HK-2 (cell line): ENCODE measurements at regions not wholly inside any gene's neighbourhood (a gene's known extent, or its start where the extent isn't known, plus 50 kb on each side); places are given as distances from the start of the nearest gene placed in this dataset.

ENCODE experiments used
- DNase-seq: peaks from one replicate; pipeline ENCODE4 v3.0.0-alpha.2; 2018; ENCODE audit not compliant: unreplicated experiment

- no peak for DNase-seq
These were observed 156.9 kb downstream of the CAND1 start for GRCh38 chr12:67426067-67426466.

DNA sequence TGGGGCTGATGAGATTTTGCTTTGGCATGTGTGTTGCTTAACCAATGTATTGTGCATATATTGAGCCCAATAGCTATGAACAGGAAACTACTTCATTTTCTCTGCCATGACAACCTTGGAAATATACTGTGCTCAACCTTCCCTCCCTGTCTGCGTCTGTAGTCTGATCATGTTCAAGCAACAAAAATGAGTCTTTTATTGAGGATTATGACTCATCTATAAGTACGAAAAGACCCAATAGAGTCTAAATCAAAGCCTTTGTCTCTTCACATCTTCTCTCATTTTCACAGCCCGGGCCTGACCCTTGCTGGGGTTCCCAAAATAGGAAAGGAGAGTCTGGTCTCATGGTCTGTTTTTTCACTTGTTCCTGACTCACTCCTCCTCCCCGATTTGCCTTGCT lies 158.2 kb downstream of the CAND1 start:
- DNase-seq, result no peak

DNA sequence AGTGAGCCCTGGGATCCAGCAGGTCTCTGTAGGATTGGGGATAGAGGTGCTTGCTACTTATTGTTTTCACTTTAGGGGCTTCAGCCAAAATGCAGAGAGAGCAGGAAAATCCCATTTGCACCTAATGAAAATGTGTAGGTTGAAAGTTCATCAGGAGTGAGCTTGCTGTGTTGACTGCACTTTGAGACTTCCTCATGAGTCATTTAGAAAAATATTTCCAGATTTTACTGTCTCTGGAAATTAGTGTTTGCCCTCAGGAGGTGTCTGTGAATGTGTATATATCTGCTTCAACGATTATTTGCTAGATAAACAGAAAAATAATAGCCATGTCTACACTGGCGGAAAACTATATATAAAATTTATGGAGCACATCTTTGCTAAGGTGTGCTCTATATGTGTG lies 159.3 kb downstream of the CAND1 start:
- DNase-seq, result no peak

- no peak for DNase-seq
These were observed 161.7 kb downstream of the CAND1 start for GRCh38 chr12:67430708-67431335.

- DNase-seq, result no peak
These were observed 162.4 kb downstream of the CAND1 start for GRCh38 chr12:67431411-67432020.

DNA sequence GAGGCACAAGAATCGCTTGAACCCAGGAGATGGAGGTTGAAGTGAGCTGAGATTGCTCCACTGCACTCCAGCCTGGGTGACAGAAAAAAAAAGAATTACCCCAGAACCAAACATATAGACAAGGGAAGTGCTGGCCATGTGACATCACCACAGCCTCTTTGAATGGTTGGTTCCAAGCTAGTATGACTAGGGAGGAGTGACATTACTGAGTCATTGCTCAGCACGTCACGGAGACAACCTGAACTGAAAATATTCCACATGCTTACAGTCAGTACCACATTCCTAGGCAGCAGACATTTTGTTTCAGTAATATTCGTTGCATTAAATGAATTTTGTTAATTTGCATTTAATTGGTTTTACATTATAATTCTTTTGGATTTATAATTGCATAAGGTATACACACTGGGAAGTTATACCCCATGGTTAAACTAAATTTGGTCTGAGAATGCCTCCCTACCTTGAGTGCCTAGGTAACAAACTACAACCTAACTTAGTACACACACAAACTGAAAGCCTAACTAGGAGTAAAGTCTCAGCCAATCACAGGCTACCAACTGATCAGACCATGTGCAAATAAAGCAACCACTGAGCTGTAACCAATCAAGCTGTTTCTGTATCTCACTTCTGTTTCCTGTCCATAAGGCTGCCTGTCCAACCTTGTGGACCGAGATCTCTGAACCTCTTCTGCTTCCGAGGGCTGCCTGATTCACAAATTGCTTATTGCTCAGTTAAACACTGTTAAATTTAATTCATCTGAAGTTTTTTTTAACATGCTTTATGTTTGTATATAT lies 164.4 kb downstream of the CAND1 start:
- DNase-seq, result peak; percentile 34

GRCh38 chr12:67434671-67435370 lies 165.7 kb downstream of the CAND1 start:
- DNase-seq, result peak; percentile 44

- no peak for DNase-seq
These were observed 167.1 kb downstream of the CAND1 start for GRCh38 chr12:67436230-67436629.

- DNase-seq, result no peak
These were observed 167.9 kb downstream of the CAND1 start for GRCh38 chr12:67437011-67437410.

DNA sequence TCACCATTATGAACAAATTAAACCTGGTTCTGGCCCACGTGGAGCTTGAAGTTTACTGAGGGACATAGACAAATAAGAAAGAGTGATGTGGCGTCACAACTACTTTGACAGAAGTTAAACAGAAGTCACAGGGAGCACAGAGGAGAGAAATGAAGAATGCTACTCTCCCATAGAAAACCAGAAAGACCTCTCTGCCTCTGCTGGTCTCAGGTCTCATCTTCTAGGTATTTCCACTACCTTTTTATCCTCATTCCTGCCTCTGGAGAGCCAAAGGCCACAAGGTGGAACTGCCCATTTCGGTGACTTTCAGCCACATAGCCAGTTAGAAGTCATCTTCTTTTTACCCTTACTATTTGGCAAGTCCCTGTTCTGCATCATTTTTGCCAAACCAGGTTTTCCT lies 170.5 kb downstream of the CAND1 start:
- no peak for DNase-seq

- DNase-seq, result peak; percentile 85
These were observed 172.7 kb downstream of the CAND1 start for GRCh38 chr12:67441736-67442346.

- DNase-seq, result peak; percentile 50
These were observed 173.2 kb downstream of the CAND1 start for GRCh38 chr12:67442347-67442841.

- no peak for DNase-seq
These were observed 173.7 kb downstream of the CAND1 start for GRCh38 chr12:67442896-67443295.

DNA sequence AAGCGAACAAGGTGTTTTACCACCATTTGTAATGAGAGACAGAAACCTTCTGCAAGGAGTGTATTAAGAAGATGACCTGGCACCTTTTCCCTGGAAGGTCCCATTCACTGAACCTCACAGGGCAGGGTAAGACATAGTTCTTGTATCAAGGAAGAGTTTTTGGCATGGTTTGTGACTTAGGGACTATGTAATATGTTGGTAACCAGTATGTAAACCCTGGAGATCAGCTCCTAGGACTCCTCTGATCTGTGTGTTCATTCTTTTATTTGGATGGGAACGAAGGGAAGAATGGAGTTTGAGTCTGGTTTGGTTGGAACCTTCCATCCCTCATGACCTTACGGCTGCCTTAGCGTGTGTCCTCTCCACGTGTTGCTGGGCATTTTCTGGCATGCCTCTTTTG lies 175.4 kb downstream of the CAND1 start:
- no peak for DNase-seq

DNA sequence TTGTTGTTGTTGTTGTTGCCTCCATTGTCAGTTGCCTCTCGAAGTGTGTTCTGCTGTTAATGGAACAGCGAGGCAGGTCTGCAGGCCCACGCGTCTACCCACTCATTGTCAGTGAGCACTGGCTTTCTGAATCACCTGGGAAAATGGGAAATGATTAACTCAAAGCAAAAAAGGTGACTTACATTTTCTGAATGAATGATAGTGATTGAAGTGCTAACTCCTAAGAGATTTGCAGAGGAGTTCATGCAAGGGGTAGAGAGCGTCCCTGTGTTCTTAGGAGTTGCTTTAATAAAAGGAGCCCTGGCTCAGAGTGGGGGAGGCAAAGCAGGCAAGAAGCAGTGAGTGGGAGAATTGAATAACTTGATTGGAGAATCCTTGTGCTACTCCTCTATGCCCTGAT lies 177.6 kb downstream of the CAND1 start:
- no peak for DNase-seq

DNA sequence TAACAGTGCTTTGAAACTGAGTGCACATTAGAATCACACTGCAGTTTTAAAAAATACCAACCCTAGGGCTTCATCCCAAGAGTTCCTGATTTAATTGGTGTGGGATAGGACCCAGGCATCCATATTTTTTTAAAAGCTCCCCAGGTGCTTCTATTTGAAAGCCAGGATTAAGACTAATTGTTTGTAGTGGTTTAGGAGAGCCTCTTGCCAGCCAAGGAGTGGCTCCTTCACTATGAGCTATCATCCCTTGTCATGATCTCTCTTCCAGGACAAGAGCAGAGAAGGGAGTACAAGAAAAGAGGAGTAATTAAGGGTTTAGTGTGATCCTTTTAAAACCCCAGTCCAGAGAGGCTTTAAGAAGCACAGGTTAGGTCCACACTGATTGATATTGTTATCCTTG lies 178.0 kb downstream of the CAND1 start:
- DNase-seq, result no peak

- no peak for DNase-seq
These were observed 180.5 kb downstream of the CAND1 start for GRCh38 chr12:67449591-67450052.

DNA sequence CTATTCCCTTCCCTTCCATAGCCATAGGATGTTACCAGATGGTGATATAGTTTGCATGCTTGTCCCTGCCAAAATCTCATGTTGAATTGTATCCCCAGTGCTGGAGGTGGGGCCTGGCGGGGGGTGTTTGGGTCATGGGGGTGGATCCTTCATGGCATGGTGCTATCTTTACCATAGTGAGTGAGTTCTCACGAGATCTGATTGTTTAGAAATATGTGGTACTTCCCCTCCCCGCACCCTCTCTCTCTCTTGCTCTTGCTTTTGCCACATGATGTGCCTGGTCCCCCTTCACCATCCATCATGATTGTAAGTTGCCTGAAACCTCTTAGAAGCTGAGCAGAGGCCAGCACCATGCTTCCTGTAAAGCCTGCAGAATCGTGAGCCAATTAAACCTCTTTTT lies 181.3 kb downstream of the CAND1 start:
- no peak for DNase-seq

GRCh38 chr12:67451206-67451605 lies 182.0 kb downstream of the CAND1 start:
- no peak for DNase-seq

DNA sequence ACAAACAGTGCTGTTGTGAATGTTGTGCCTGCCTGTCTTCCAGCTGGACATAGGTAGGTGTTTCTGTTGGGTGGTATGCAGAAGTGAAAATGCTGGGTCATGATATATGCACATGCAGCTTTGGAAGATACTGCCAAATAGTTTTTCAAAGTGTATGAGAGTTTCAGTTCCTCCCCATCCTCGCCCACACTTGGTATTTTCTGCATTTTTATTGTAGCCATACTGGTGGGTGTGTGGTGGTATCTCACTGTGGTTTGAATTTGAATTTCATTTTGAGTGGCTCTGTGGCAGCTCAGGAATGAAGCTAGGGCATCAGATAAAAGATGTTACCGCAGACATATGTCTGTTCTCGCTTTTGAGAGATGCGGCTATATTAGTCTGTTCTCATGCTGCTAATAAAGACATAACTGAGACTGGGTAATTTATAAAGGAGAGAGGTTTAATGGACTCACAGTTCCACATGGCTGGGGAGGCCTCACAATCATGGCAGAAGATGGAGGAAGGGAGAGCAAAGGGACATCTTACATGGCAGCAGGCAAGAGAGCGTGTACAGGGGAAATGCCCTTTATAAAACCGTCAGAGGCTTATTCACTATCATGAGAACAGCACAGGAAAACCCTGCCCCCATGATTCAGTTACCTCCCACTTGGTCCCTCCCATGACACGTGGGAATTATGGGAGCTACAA lies 183.1 kb downstream of the CAND1 start:
- DNase-seq, result no peak

DNA sequence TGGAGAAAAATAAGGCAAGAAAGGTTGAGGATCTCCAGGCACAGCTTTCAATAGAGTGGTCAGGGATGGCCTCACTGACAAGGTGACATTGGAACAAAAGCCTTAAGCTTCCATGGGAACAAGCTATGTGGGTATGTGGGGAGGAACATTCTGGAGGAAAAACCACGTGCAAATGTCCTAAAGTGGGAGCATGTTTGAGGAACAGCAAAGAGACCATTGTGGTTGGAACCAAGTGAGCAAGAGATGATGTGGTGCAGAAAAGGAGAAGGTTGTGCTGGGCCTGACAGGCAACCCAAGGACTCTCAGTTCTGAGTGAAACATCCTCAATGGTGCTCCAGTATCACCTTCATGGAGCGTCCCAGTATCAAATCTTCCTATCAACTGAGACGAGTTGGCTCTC lies 184.0 kb downstream of the CAND1 start:
- DNase-seq, result no peak
